SJCRH30 (cell line): ENCODE measurements at regions not wholly inside any gene's neighbourhood (a gene's known extent, or its start where the extent isn't known, plus 50 kb on each side); places are given as distances from the start of the nearest gene placed in this dataset.
A peak's percentile ranks its signal among the peaks of the same experiment; 100 is the strongest.
"Not testable (repeated sequence)": the region's sequence is repeated elsewhere in the genome, so short reads cannot be mapped to it uniquely, and the experiment has no call there.

ENCODE experiments used
- DNase-seq, 2 experiments: peaks; one replicate each; pipeline ENCODE4 v3.0.0-alpha.2; 2015 to 2020
- H3K27ac ChIP-seq: fragments of 250-450 bp; sonication (Bioruptor Pico); 2 replicates; pipeline ENCODE4 v1.5.1; 2020; ENCODE audit warnings: mild to moderate bottlenecking, moderate library complexity
- H3K27me3 ChIP-seq: fragments of 250-450 bp; sonication (Bioruptor Pico); 2 replicates; pipeline ENCODE4 v1.5.1; 2020; ENCODE audit warnings: mild to moderate bottlenecking, moderate library complexity
- H3K36me3 ChIP-seq: fragments of 250-450 bp; sonication (Bioruptor Pico); 2 replicates; pipeline ENCODE4 v1.5.1; 2020; ENCODE audit warnings: mild to moderate bottlenecking, moderate library complexity
- H3K4me1 ChIP-seq: fragments of 250-450 bp; sonication (Bioruptor Pico); 2 replicates; pipeline ENCODE4 v1.5.1; 2020; ENCODE audit warnings: mild to moderate bottlenecking, moderate library complexity
- H3K4me3 ChIP-seq: fragments of 250-450 bp; sonication (Bioruptor Pico); 2 replicates; pipeline ENCODE4 v1.5.1; 2020; ENCODE audit warnings: mild to moderate bottlenecking, moderate library complexity
- H3K9me3 ChIP-seq: fragments of 250-450 bp; sonication (Bioruptor Pico); replicated peaks from 2 replicates; pipeline ENCODE4 v1.5.1; 2020; ENCODE audit warnings: mild to moderate bottlenecking, moderate library complexity

DNA sequence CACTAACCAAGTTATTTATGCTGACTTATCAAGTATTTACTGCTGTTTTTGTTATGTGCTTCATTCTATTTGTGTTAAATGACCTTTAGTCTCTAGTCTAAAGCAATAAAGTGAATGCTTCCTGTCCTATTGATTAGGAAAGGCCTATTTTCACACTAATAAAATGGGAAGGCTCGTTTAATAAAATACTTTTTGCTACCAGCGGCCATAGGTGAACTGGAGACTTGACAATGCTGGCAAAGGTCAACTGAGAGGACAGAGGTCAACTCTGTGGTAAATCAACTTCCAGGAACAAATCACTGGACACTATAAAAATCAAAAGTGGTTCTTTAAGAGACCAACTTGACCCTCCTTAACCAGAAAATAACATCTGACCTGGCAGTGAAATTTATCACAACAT, 634.3 kb downstream of the ISL1 start:
- H3K36me3 ChIP-seq, result no peaks in the 10 kb centered on the region
- no peak overlapping the region for H3K4me3 ChIP-seq
- no peak overlapping the region for H3K27ac ChIP-seq
- DNase-seq, result no peak
- no peaks in the 10 kb centered on the region for H3K9me3 ChIP-seq
- H3K27me3 ChIP-seq, result no peaks in the 10 kb centered on the region
- no peaks in the 10 kb centered on the region for H3K4me1 ChIP-seq

DNA sequence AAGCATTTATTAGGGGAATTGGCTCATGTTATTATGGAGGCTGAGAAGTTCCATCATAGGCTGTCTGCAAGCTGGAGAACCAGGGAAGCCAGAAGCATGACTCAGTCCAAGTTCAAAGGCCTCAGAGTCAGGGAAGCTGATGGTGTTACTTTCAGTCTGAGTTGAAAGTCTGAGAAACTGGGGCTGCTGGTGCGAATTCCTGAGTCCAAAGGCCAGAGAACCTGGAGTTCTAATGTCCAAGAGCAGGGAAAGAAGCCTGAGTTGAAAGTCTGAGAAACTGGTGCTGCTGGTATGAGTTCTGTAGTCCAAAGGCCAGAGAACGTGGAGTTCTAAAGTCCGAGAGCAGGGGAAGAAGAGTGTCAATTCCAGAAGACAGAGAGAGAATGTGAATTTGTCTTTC, 641.1 kb downstream of the ISL1 start:
- no peaks in the 10 kb centered on the region for H3K36me3 ChIP-seq
- H3K9me3 ChIP-seq, result no peaks in the 10 kb centered on the region
- DNase-seq, result no peak
- H3K27me3 ChIP-seq, result no peaks in the 10 kb centered on the region
- H3K4me1 ChIP-seq, result no peaks in the 10 kb centered on the region
- no peak overlapping the region for H3K4me3 ChIP-seq
- H3K27ac ChIP-seq, result no peak overlapping the region

DNA sequence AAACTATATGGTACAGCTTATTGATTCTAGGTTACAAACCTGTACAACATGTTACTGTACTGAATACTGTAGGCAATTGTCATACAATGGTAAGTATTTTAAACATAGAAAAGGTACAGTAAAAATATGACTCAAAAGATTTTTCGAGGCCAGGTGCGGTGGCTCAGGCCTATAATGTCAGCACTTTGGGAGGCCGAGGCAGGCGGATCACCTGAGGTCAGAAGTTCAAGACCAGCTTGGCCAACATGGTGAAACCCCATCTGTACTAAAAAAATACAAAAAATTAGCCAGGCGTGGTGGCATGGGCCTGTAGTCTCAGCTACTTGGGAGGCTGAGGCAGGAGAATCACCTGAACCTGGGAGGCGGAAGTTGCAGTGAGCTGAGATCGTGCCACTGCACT, 646.6 kb downstream of the ISL1 start:
- not testable (repeated sequence) for H3K4me3 ChIP-seq, H3K9me3 ChIP-seq, H3K36me3 ChIP-seq, DNase-seq, H3K27ac ChIP-seq, H3K4me1 ChIP-seq, H3K27me3 ChIP-seq

DNA sequence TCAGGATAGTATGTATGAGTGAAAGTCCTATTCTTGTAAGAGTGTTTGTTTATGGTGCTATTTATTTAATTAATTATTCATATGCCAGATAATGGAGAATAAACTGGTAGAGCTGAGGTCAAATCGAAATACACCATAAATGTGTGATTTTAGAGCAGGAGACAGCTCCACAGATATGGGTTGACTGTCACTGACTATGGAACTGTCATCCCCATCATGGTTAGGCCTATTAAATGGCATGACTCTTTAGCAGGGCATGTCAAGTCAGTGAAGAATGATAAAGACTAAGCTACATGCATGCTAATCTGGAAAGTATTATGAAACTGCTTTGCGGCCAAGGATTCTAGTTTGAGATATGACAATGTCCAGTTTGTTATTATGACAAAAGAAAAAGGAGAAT, 658.6 kb downstream of the ISL1 start:
- H3K27ac ChIP-seq, result no peak overlapping the region
- H3K36me3 ChIP-seq, result no peaks in the 10 kb centered on the region
- DNase-seq, result no peak
- no peaks in the 10 kb centered on the region for H3K27me3 ChIP-seq
- H3K4me3 ChIP-seq, result no peak overlapping the region
- H3K9me3 ChIP-seq, result no peaks in the 10 kb centered on the region
- H3K4me1 ChIP-seq, result no peaks in the 10 kb centered on the region

DNA sequence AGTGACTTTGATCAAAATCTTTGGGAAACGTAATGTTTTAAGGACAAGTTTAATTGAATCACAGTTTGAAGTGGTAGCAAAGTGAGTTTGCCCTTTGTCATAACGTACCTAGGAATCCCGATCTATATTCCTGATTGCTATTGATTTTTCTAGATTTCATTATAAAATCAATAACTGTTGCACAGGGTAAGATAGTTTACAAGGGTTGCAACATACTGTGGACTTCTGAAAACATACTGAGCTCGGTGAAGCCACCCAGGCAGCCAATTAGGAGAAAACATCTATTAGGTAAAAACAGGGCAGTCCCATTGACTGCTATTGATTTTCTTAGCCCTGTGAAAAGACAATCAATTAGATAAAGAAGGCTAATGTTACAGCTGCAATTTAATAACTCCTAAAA, 659.9 kb downstream of the ISL1 start:
- no peak overlapping the region for H3K27ac ChIP-seq
- no peaks in the 10 kb centered on the region for H3K27me3 ChIP-seq
- DNase-seq, result no peak
- no peaks in the 10 kb centered on the region for H3K36me3 ChIP-seq
- no peaks in the 10 kb centered on the region for H3K9me3 ChIP-seq
- H3K4me1 ChIP-seq, result no peaks in the 10 kb centered on the region
- H3K4me3 ChIP-seq, result no peak overlapping the region

DNA sequence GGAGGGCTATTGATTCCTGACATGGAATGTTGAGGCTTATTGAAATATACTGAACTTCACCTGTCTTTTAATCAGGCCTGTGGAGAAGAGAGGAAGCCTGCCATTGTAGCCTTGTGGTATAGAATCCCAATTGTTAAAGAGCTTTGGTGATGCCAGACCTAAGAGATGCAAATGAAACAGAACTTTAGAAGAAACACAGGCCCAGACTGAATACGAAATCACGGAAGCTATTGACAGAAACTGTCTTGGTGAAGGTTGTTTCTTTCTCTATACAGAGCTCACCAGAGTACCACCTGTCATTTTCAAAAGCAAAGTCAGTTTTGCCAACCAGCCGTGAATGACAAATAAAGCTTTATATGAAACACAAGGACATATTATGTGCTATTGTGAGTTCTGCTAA, 660.3 kb downstream of the ISL1 start:
- H3K27me3 ChIP-seq, result no peaks in the 10 kb centered on the region
- DNase-seq, result no peak
- no peaks in the 10 kb centered on the region for H3K4me1 ChIP-seq
- no peak overlapping the region for H3K27ac ChIP-seq
- no peak overlapping the region for H3K4me3 ChIP-seq
- H3K9me3 ChIP-seq, result no peaks in the 10 kb centered on the region
- no peaks in the 10 kb centered on the region for H3K36me3 ChIP-seq

DNA sequence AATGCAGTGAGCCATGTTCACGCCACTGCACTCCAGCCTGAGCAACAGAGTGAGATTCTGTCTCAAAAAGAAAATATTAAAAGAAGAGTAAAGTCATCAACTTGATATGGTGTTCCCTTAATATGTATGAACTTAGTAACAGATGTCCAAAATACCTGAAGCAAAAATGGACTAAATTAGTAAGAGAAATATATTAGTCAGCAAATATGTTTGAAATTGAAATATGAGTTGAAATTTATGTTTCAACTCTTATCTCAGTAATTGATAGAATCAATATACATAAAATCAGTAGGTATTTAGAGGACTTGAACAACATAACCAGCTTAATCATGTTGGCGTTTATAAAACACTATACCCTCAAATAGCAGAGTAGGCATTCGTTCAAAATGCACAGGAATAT, 668.5 kb downstream of the ISL1 start:
- Histone ChIP-seq H3K4me1 (no peaks in the 10 kb centered on the region), H3K27me3 (no peaks in the 10 kb centered on the region), H3K27ac (no peak overlapping the region), H3K4me3 (no peak overlapping the region), H3K9me3 (no peaks in the 10 kb centered on the region), H3K36me3 (no peaks in the 10 kb centered on the region)
- no peak for DNase-seq

DNA sequence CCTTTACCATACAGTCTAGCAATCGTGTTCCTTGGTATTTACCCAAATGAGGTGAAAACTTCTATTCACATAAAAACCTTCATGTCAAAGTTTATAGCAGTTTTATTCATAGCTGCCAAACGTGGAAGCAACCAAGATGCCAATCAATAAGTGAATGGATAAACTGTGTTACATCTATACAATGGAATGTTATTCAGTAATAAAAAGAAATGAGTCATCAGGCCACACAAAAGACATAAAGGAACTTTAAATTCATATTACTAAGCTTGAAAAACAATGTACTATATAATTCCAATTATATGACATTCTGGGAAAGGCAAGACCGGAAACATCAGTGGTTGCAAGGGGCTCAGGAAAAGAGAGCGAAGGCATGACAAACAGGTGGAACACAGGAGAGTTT, 679.9 kb downstream of the ISL1 start:
- Histone ChIP-seq H3K4me3 (no peak overlapping the region), H3K36me3 (no peaks in the 10 kb centered on the region), H3K27me3 (no peaks in the 10 kb centered on the region), H3K27ac (no peak overlapping the region), H3K4me1 (no peaks in the 10 kb centered on the region), H3K9me3 (no peaks in the 10 kb centered on the region)
- DNase-seq, result no peak

DNA sequence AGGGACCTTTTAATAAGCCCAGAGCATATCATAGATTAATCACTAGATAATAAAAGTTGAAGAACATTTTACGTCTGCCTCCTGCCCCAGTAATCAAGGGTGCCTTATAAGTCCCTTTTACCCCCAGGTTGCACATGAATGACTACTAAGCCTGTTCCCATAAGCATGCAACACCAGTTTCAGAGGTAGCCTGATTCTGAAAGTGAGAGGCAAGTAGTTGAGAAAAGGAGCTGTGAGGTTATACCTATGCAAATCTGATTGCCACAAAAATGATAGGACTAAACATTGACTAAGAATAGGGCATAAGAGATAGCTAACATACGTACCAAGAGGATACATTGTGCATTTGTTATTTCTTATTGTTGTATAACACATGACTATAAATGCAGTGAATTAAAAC, 681.9 kb downstream of the ISL1 start:
- Histone ChIP-seq H3K9me3 (no peaks in the 10 kb centered on the region), H3K27ac (no peak overlapping the region), H3K27me3 (no peaks in the 10 kb centered on the region), H3K36me3 (no peaks in the 10 kb centered on the region), H3K4me3 (no peak overlapping the region), H3K4me1 (no peaks in the 10 kb centered on the region)
- DNase-seq, result no peak

DNA sequence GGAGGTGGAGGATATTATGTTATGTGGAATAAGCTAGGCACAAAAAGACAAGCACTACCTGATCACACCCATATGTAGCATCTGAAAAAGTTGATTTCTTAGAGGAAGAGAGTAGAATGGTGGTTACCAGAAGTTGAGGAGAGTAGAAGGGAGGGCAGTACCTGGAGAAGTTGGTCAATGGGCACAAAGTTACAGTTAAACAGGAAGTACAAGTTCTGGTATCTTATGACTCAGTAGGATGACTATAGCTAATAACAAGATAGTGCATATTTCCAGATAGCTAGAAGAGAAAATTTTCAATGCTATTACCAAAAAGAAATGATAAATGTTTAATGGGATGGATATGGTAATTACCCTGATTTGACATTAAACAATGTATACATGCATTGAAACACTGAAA, 686.7 kb downstream of the ISL1 start:
- no peaks in the 10 kb centered on the region for H3K27me3 ChIP-seq
- H3K9me3 ChIP-seq, result no peaks in the 10 kb centered on the region
- no peak overlapping the region for H3K4me3 ChIP-seq
- no peaks in the 10 kb centered on the region for H3K36me3 ChIP-seq
- H3K4me1 ChIP-seq, result no peaks in the 10 kb centered on the region
- no peak overlapping the region for H3K27ac ChIP-seq
- no peak for DNase-seq

DNA sequence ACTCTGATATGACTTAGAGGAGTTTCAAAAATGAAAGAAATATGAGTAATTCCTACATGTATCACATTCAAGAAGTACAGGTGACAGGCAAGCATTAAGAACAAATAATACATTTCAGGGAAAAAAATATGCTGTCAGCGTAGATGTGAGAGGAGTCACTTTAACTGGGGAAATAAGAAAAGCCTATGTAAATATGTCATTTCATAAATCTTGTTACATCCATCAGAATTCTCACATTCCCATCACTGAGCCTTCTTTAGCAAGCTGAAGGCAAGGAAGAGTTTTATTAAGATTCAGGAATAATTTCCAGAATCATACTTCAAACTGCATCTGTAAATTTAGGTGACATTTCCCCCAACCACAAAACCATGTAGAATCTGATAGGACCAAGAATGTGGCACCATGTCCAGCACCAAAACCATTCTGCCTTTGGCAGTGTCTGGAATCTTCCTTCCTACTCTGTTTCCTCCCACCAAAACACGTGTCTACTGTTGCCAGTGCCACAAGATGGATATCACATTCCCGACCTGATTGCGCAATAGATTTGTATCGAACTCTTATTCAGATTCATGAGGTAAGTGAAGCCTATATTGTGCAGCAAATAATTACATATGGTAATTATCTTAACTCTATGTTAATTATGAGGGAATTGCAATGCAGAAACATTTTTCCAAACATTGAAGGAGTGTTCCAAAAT, 690.9 kb downstream of the ISL1 start:
- Histone ChIP-seq H3K27ac (no peak overlapping the region), H3K27me3 (no peaks in the 10 kb centered on the region), H3K4me1 (no peaks in the 10 kb centered on the region), H3K9me3 (no peaks in the 10 kb centered on the region), H3K36me3 (no peaks in the 10 kb centered on the region), H3K4me3 (no peak overlapping the region)
- DNase-seq, result peak in 1 of 2 experiments; percentile 5

DNA sequence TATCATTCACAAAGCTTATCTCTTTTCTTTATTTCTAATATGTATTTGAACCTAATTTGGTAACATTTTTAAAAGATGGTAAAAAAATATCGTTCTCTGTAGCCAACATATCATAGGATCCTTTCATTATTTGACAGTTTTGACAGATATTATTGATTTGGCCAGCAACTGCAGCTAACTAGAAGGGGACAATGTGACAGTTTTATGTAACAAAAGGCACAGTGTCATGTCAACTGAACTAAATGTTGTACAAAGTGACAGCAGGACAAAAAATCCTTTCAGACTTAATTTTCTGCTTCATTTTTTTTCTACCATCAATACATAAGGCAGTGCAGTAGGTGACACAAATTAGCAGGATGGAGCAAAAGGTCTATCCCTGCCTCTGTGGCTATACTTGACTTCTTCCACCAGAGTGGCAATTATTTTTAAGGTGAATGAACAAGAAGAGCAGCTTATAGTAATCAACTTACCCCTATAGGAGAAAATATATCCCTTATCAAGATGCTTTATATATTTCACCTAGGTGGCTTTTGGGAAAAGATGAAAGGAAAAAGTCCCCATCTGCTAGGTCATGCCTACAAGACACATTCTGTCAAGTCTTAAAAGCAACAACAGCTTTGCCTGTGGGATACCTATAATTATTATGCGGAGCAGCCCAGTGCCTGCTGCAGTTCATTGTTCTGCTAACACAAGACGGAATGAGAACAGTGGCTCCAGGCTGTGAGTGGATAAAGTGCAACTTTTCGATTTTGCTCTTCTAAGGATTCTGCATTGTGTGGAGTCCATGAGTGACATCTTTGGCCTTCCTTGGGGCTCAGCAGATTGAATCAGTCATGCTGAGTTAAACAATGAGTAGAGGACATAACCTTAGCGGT, 694.9 kb downstream of the ISL1 start:
- Histone ChIP-seq H3K27ac (no peak overlapping the region), H3K4me1 (no peaks in the 10 kb centered on the region), H3K9me3 (no peaks in the 10 kb centered on the region), H3K27me3 (no peaks in the 10 kb centered on the region), H3K36me3 (no peaks in the 10 kb centered on the region), H3K4me3 (no peak overlapping the region)
- no peak for DNase-seq

DNA sequence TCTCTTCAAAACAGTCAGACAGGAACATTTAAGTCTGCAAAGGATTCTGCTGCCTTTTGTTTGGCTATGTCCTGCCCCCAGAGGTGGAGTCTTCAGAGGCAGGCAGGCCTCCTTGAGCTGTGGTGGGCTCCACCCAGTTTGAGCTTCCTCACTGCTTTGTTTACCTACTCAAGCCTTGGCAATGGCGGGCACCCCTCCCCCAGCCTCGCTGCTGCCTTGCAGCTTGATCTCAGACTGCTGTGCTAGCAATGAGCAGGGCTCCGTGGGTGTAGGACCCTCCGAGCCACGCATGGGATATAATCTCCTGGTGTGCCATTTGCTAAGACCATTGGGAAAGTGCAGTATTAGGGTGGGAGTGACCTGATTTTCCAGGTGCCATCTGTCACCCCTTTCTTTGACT, 685.4 kb upstream of the ITGA1 start:
- not testable (repeated sequence) for H3K4me1 ChIP-seq, H3K9me3 ChIP-seq

DNA sequence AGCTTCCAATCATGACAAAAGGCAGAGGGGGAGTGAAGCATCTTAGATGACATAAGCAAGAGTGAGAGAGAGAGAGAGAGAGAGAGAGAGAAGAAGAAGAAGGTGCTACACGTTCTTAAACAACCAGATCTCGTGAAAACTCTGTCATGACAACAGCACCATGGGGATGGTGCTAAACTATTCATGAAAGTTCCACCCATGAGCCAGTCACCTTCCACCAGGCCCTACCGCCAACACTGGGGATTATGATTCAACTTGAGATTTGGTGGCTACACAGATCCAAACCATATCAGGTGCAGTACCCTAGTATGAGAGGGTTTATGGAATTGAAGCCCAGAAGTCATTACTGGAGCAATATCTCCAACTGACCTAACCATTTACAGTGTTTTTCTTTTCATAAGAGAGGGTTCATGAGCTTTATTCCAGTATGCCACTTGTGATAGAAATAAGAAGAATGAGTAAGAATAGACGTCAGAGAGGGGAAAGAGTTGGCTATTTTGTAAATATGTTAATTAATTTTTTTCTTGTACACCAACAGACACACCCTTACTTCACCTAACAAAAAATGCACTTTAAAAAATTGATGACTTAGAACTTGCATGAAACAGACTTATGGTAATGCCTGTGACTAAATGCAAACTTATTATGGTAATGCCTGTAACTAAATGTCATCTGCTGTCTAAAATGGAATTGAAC, 680.4 kb upstream of the ITGA1 start:
- no peak overlapping the region for H3K4me3 ChIP-seq
- no peaks in the 10 kb centered on the region for H3K27me3 ChIP-seq
- DNase-seq, result no peak
- H3K9me3 ChIP-seq, result no peaks in the 10 kb centered on the region
- H3K4me1 ChIP-seq, result no peaks in the 10 kb centered on the region
- no peak overlapping the region for H3K27ac ChIP-seq
- H3K36me3 ChIP-seq, result no peaks in the 10 kb centered on the region

More for the DNA sequence above, 685.4 kb upstream of the ITGA1 start:
- H3K27me3 ChIP-seq, H3K36me3 ChIP-seq, H3K27ac ChIP-seq, DNase-seq, H3K4me3 ChIP-seq: not testable (repeated sequence)

DNA sequence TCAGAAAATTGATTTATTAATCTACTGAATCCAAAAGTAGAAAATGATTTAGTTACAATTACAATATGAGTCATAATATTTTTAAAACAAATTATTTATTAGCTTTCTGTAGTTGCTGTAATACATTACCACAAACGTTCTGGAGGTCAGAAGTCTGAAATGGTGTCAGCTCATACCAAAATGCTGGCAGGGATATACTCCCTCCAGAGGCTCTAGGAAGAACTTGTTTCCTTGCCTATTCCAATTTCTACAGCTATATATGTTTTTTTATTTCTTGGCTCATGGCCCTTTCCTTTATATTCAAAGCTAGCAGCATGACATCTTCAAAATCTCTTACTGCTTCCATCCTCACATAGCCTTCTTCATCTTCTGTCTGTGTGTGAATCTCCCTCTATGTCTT, 667.9 kb upstream of the ITGA1 start:
- H3K27me3 ChIP-seq, result no peaks in the 10 kb centered on the region
- H3K9me3 ChIP-seq, result no peaks in the 10 kb centered on the region
- no peak overlapping the region for H3K27ac ChIP-seq
- H3K36me3 ChIP-seq, result no peaks in the 10 kb centered on the region
- no peaks in the 10 kb centered on the region for H3K4me1 ChIP-seq
- no peak overlapping the region for H3K4me3 ChIP-seq
- no peak for DNase-seq
